Cardiac septum (tissue), 1 donor: ENCODE measurements at regions not wholly inside any gene's neighbourhood (a gene's known extent, or its start where the extent isn't known, plus 50 kb on each side); places are given as distances from the start of the nearest gene placed in this dataset.
"Not testable (repeated sequence)": the region's sequence is repeated elsewhere in the genome, so short reads cannot be mapped to it uniquely, and the experiment has no call there.

Experiments
- DNase-seq: peaks from one replicate; pipeline ENCODE4 v3.0.0-alpha.2; 2020; ENCODE audit warnings: low spot score
- intact Hi-C: fragments of 100-400 bp; cut with DNase I; formaldehyde crosslinking; loops from one replicate; pipeline ENCODE4 v1.14.0; 2022
- donor health status: DM: no; HTN: no; CAD: no.

DNA sequence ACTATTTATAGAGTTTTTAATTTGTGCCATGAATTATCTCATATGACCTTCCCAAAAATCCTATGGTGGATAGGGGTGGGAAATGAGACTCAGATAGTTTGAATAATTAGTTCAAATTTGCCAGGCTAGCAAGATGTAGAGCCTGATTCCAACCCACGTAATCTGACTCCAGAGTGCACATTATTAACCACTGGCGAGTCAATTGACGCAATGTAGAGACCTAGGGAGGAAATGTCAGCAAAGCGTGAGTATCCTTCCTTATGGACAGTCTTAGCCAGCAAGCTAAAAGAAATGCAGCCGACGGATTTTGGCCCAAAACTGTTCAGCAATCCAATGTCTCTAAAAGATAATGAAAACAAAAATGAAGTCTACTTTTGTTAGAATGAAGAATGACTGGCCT, 193.3 kb upstream of the KRR1 start:
- DNase-seq: no peak
- intact Hi-C loops: loop anchor here (5.0 kb wide), 2 partner anchors 152 to 328 kb away; partner anchors contain the start of gene PHLDA1

- DNase-seq: no peak
- intact Hi-C loops: no loop called here
Measured at GRCh38 chr12:75704208-75704607, 192.8 kb upstream of the KRR1 start.

DNA sequence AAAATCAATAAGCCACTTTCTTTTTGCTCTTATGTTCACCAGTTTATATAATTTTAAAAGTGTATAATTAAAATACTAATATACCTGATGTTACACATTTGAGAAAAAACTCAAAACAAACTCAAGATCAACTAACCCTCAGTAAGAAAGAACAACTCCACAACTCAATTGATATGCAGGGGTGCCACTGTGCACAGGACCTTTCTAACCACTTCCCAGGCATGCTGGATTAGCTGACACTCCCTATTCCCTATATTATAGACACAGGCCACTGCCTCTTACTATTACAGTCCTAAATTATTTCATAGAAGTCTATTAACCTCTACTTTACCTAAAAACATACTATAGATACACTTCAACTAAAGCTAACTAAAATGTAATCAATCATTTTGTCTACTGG, 191.7 kb upstream of the KRR1 start:
- no peak for DNase-seq
- intact Hi-C loops: no loop called here

- DNase-seq: no peak
- intact Hi-C loops: no loop called here
Measured at GRCh38 chr12:75702477-75703093, 191.2 kb upstream of the KRR1 start.

DNA sequence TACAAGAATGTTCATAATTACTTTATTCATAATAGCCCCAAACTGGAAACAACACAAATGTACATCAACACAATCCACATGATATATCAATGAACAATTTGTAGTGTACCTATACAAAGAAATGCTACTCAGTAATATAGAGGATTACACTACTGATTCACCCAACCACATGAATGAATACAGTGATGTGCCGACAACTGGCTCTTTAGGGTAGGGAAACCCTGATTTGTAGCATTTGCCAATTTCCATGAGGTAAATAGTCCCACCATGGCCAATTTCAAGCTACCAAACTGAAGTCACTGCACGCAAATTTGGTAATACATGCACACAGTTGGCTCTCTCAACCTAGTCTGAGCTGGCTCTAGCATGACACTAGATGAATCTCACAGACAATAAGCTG, 190.4 kb upstream of the KRR1 start:
- DNase-seq: no peak

GRCh38 chr12:75699728-75700496, 188.5 kb upstream of the KRR1 start:
- DNase-seq: no peak
- intact Hi-C loops: loop anchor here (5.0 kb wide), 1 partner anchor 38 kb away; no protein-coding TSS in a partner anchor

More for the DNA sequence above, 190.4 kb upstream of the KRR1 start:
- intact Hi-C loops: no loop called here

DNA sequence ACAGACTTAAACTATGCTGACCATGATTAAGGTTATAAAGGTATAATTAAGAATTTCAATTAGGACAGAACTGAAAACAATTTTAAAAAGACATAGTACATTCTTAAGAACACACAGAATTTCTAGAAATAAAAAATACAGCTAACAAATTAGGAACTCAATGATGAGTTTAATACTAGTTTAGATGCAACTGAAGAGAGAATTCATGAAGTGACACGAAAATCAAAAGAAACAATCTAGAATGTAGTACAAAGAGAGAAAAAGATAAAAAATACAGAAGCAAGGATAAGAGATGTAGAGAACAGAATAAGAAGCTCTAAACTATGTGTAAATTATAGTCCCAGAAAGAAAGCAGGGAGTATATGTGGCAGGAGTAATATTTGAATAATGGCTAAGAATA, 187.8 kb upstream of the KRR1 start:
- DNase-seq: no peak
- intact Hi-C loops: loop anchor here (5.0 kb wide), 1 partner anchor 37 kb away; no protein-coding TSS in a partner anchor

DNA sequence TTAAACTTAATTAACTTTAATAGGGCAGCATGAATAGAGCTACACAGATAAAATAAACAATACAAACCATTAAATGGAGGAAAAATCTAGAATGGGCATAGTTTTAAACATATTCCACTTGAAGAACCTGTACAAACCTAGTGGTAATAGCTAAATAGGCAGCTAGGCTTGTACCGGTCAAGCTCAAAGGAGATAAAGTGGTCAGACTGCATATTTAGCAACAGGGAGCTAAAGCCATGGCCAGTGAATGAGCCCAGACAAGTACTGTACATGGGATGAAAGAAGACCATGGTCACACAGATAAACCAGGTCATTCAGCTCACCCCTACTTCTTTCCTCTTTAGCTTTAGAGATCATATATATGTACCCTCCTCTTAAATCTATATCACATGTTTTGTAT, 186.6 kb upstream of the KRR1 start:
- intact Hi-C loops: loop anchor here (5.0 kb wide), 1 partner anchor 36 kb away; no protein-coding TSS in a partner anchor
- no peak for DNase-seq

GRCh38 chr12:75695926-75696325, 184.5 kb upstream of the KRR1 start:
- intact Hi-C loops: loop anchor here (5.0 kb wide), 1 partner anchor 34 kb away; no protein-coding TSS in a partner anchor
- DNase-seq: no peak

- no peak for DNase-seq
- intact Hi-C loops: loop anchor here (5.0 kb wide), 1 partner anchor 32 kb away; no protein-coding TSS in a partner anchor
Measured at GRCh38 chr12:75694534-75695268, 183.3 kb upstream of the KRR1 start.

DNA sequence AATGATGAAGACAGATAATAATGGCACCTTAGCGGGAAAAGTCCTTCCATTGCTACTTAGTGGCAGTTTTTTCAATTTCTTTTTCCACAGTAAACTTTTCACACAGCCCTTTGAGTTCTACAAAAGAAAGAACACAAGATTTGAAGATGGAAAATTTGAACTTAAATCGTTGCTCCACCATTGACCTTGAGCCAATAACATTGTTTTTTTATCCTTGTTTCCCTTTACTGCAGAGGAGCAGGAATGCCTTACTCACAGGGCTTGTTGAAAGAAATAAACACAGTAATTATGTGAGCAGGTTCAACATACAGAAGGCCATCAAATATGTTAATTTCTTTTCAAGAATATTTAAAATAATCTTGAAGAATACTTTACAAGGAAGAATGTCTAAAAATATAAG, 181.5 kb upstream of the KRR1 start:
- intact Hi-C loops: no loop called here
- DNase-seq: no peak

- intact Hi-C loops: no loop called here
- no peak for DNase-seq
Measured at GRCh38 chr12:75690296-75690955, 179.0 kb upstream of the KRR1 start.

DNA sequence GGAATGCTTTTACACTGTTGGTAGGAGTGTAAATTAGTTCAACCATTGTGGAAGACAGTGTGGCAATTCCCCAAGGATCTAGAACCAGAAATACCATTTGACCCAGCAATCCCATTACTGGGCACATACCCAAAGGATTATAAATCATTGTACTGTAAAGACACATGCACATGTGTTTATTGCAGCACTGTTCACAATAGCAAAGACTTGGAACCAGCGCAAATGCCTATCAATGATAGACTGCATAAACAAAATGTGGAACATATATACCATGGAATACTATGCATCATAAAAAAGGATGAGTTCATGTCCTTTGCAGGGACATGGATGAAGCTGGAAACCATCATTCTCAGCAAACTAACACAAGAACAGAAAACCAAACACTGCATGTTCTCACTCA, 174.8 kb upstream of the KRR1 start:
- DNase-seq, intact Hi-C loops: not testable (repeated sequence)

GRCh38 chr12:75685617-75686225, 174.3 kb upstream of the KRR1 start:
- DNase-seq: no peak
- intact Hi-C loops: no loop called here

DNA sequence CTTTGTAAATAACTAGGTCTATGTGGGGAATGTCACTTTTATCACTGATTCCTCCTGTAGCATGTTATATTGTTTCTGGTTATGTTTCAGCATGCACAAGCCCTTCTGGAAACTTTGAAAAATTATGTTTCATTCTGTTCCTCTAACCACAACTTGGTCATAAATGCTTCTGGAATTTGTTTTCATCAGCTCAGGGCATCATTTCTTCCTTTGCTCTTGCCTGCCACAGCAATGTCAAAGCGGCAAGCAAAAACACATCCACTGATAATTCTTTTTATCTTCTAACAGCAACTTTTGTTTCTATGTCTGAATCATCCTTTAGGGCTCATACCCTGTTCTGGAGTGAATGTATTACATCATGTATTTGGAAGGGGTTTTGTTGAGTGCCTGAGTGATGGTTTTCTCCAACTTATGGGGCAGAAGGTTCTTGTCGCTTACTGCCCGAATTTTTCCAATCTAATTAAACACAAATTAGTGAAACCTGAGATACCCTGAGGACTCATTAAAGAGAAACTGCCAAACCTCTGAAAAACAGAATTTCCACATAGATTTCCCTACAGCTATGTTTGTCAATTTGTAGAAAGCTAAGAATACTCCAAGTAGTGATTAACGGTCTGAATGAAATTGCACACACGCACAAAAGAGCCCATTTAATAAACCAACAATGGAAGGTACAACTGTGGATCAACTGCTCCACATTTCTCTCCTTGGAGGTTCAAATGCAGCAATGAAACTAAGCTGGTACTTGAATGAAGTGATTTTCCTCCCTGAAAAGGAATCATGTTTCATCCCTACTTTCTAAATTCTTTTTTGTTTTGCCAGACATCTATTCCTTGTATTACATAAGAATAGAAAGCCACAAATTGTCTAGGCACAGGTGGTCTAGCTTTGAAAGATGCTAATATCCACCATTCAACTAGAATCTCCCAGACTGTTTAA, 173.5 kb upstream of the KRR1 start:
- no peak for DNase-seq
- intact Hi-C loops: no loop called here

DNA sequence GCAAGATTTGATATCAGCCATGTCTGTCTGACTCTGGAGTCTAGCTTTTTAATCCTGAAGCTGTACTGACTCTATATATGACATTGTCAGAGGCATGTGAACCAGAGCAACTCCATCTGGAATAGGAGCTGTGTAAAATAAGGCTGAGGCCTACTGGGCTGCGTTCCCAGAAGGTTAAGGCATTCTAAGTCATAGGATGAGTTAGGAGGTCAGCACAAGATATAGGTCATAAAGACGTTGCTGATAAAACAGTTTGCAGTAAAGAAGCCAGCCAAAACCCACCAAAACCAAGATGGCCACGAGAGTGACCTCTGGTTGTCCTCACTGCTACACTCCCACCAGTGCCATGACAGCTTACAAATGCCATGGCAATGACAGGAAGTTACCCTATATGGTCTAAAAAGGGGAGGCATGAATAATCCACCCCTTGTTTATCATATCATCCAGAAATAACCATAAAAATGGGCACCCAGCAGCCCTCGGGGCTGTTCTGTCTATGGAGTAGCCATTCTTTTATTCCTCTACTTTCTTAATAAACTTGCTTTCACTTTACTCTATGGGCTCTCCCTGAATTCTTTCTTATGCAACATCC, 172.7 kb upstream of the KRR1 start:
- DNase-seq, intact Hi-C loops: not testable (repeated sequence)

DNA sequence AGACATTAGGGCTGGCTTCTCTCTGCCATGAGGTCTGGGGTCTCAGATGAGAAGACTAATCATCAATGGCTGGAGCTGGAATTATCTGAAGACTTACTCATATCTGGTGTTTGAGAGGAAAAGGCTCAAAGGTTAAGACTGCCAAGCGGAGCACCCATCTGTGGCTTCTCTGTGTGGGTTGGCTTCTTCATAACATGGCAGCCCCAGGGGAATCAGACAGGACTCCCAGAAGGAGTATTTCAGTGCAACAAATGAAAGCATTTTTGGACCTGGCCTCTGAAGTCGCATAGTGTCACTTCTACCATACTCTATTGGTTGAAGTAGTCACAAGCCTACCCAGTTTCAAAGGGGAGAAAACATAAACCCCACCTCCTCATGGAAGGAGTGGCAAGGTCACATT, 171.8 kb upstream of the KRR1 start:
- intact Hi-C loops: no loop called here
- DNase-seq: no peak

DNA sequence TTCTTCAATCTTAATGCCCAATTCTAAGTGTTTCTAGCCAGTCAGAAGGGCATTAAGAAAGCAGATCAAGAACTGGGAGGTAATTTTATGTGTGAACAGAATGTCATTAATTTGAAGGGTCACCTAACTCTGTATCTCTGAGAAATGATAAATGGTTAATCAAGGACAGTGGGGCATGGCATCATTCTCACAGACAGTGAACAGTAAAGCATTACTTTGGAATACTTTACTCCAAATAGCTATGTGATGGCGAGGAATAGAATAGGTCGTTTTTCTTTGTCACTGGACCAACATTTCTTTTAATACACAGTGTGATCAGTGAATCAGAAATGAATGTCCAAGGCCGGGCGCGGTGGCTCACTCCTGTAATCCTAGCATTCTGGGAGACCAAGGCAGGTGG, 166.1 kb upstream of the KRR1 start:
- intact Hi-C loops: no loop called here

More for the DNA sequence above, 166.1 kb upstream of the KRR1 start:
- DNase-seq: no peak
